ENCODE measurements at regions not wholly inside any gene's neighbourhood (a gene's known extent, or its start where the extent isn't known, plus 50 kb on each side); places are given as distances from the start of the nearest gene placed in this dataset.
"Not testable (repeated sequence)": the region's sequence is repeated elsewhere in the genome, so short reads cannot be mapped to it uniquely, and the experiment has no call there.

GRCh38 chr5:167425161-167425560 is 866.3 kb upstream of the WWC1 start:
- no peak overlapping the region for H3K4me2 ChIP-seq (ENCODE audit: low read length)
- H3K9me3 ChIP-seq (replicated peaks; ENCODE audit: low read length) = no peaks in the 10 kb centered on the region
- no peaks in the 10 kb centered on the region for H3K36me3 ChIP-seq (ENCODE audit: insufficient read depth, low read length)
- no peak overlapping the region for H3K9ac ChIP-seq (ENCODE audit: low read depth, low read length)
- H3K27me3 ChIP-seq (ENCODE audit: control insufficient read depth, insufficient read depth, low read length) = peaks cover 3% of the 10 kb centered on the region
- no peak overlapping the region for H3K4me3 ChIP-seq (ENCODE audit: low read length)
- no peaks in the 10 kb centered on the region for H3K4me1 ChIP-seq (ENCODE audit: control insufficient read depth, insufficient read depth, low read length)

GRCh38 chr5:167426501-167426900 is 864.9 kb upstream of the WWC1 start:
- no peaks in the 10 kb centered on the region for H3K36me3 ChIP-seq (ENCODE audit: insufficient read depth, low read length)
- H3K4me3 ChIP-seq (ENCODE audit: low read length) = no peak overlapping the region
- no peaks in the 10 kb centered on the region for H3K4me1 ChIP-seq (ENCODE audit: control insufficient read depth, insufficient read depth, low read length)
- H3K9me3 ChIP-seq (replicated peaks; ENCODE audit: low read length) = no peaks in the 10 kb centered on the region
- H3K4me2 ChIP-seq (ENCODE audit: low read length) = no peak overlapping the region
- H3K27me3 ChIP-seq (ENCODE audit: control insufficient read depth, insufficient read depth, low read length) = peaks cover 3% of the 10 kb centered on the region
- no peak overlapping the region for H3K9ac ChIP-seq (ENCODE audit: low read depth, low read length)

- H3K4me1 ChIP-seq (ENCODE audit: control insufficient read depth, insufficient read depth, low read length); H3K4me2 ChIP-seq (ENCODE audit: low read length); H3K9ac ChIP-seq (ENCODE audit: low read depth, low read length); H3K36me3 ChIP-seq (ENCODE audit: insufficient read depth, low read length); H3K9me3 ChIP-seq (replicated peaks; ENCODE audit: low read length); H3K4me3 ChIP-seq (ENCODE audit: low read length); H3K27me3 ChIP-seq (ENCODE audit: control insufficient read depth, insufficient read depth, low read length): not testable (repeated sequence)
These were observed 863.8 kb upstream of the WWC1 start for GRCh38 chr5:167427641-167428040.

- no peaks in the 10 kb centered on the region for H3K36me3 ChIP-seq (ENCODE audit: insufficient read depth, low read length)
- no peak overlapping the region for H3K4me3 ChIP-seq (ENCODE audit: low read length)
- no peaks in the 10 kb centered on the region for H3K27me3 ChIP-seq (ENCODE audit: control insufficient read depth, insufficient read depth, low read length)
- no peak overlapping the region for H3K9ac ChIP-seq (ENCODE audit: low read depth, low read length)
- H3K4me2 ChIP-seq (ENCODE audit: low read length) = no peak overlapping the region
- no peaks in the 10 kb centered on the region for H3K4me1 ChIP-seq (ENCODE audit: control insufficient read depth, insufficient read depth, low read length)
- H3K9me3 ChIP-seq (replicated peaks; ENCODE audit: low read length) = no peaks in the 10 kb centered on the region
These were observed 850.6 kb upstream of the WWC1 start for GRCh38 chr5:167440846-167441245.

GRCh38 chr5:167442922-167443321 is 848.5 kb upstream of the WWC1 start:
- no peak overlapping the region for H3K9ac ChIP-seq (ENCODE audit: low read depth, low read length)
- no peaks in the 10 kb centered on the region for H3K27me3 ChIP-seq (ENCODE audit: control insufficient read depth, insufficient read depth, low read length)

GRCh38 chr5:167447466-167448375 is 843.7 kb upstream of the WWC1 start:
- H3K9ac ChIP-seq (ENCODE audit: low read depth, low read length) = no peak overlapping the region
- H3K4me2 ChIP-seq (ENCODE audit: low read length) = no peak overlapping the region
- no peaks in the 10 kb centered on the region for H3K27me3 ChIP-seq (ENCODE audit: control insufficient read depth, insufficient read depth, low read length)
- no peaks in the 10 kb centered on the region for H3K9me3 ChIP-seq (replicated peaks; ENCODE audit: low read length)
- H3K36me3 ChIP-seq (ENCODE audit: insufficient read depth, low read length) = no peaks in the 10 kb centered on the region
- H3K4me3 ChIP-seq (ENCODE audit: low read length) = no peak overlapping the region
- H3K4me1 ChIP-seq (ENCODE audit: control insufficient read depth, insufficient read depth, low read length) = no peaks in the 10 kb centered on the region

More at GRCh38 chr5:167442922-167443321, 848.5 kb upstream of the WWC1 start:
- no peaks in the 10 kb centered on the region for H3K36me3 ChIP-seq (ENCODE audit: insufficient read depth, low read length)
- no peak overlapping the region for H3K4me2 ChIP-seq (ENCODE audit: low read length)
- H3K9me3 ChIP-seq (replicated peaks; ENCODE audit: low read length) = no peaks in the 10 kb centered on the region
- H3K4me3 ChIP-seq (ENCODE audit: low read length) = no peak overlapping the region
- no peaks in the 10 kb centered on the region for H3K4me1 ChIP-seq (ENCODE audit: control insufficient read depth, insufficient read depth, low read length)

- H3K4me2 ChIP-seq (ENCODE audit: low read length) = no peak overlapping the region
- H3K4me3 ChIP-seq (ENCODE audit: low read length) = no peak overlapping the region
- no peaks in the 10 kb centered on the region for H3K4me1 ChIP-seq (ENCODE audit: control insufficient read depth, insufficient read depth, low read length)
- no peaks in the 10 kb centered on the region for H3K27me3 ChIP-seq (ENCODE audit: control insufficient read depth, insufficient read depth, low read length)
- no peaks in the 10 kb centered on the region for H3K36me3 ChIP-seq (ENCODE audit: insufficient read depth, low read length)
- no peaks in the 10 kb centered on the region for H3K9me3 ChIP-seq (replicated peaks; ENCODE audit: low read length)
- H3K9ac ChIP-seq (ENCODE audit: low read depth, low read length) = no peak overlapping the region
These were observed 843.1 kb upstream of the WWC1 start for GRCh38 chr5:167448376-167448775.

GRCh38 chr5:167451076-167451475 is 840.4 kb upstream of the WWC1 start:
- Histone ChIP-seq H3K4me1 (ENCODE audit: control insufficient read depth, insufficient read depth, low read length) (no peaks in the 10 kb centered on the region), H3K9ac (ENCODE audit: low read depth, low read length) (no peak overlapping the region), H3K4me2 (ENCODE audit: low read length) (no peak overlapping the region), H3K36me3 (ENCODE audit: insufficient read depth, low read length) (no peaks in the 10 kb centered on the region), H3K27me3 (ENCODE audit: control insufficient read depth, insufficient read depth, low read length) (no peaks in the 10 kb centered on the region), H3K9me3 (replicated peaks; ENCODE audit: low read length) (no peaks in the 10 kb centered on the region), H3K4me3 (ENCODE audit: low read length) (no peak overlapping the region)

GRCh38 chr5:167452136-167452535 is 839.3 kb upstream of the WWC1 start:
- no peak overlapping the region for H3K9ac ChIP-seq (ENCODE audit: low read depth, low read length)
- no peak overlapping the region for H3K4me3 ChIP-seq (ENCODE audit: low read length)
- no peaks in the 10 kb centered on the region for H3K4me1 ChIP-seq (ENCODE audit: control insufficient read depth, insufficient read depth, low read length)
- no peaks in the 10 kb centered on the region for H3K27me3 ChIP-seq (ENCODE audit: control insufficient read depth, insufficient read depth, low read length)
- no peaks in the 10 kb centered on the region for H3K36me3 ChIP-seq (ENCODE audit: insufficient read depth, low read length)
- H3K9me3 ChIP-seq (replicated peaks; ENCODE audit: low read length) = no peaks in the 10 kb centered on the region
- H3K4me2 ChIP-seq (ENCODE audit: low read length) = no peak overlapping the region

- H3K4me1 ChIP-seq (ENCODE audit: control insufficient read depth, insufficient read depth, low read length) = no peaks in the 10 kb centered on the region
- H3K9ac ChIP-seq (ENCODE audit: low read depth, low read length) = no peak overlapping the region
- H3K36me3 ChIP-seq (ENCODE audit: insufficient read depth, low read length) = no peaks in the 10 kb centered on the region
- H3K27me3 ChIP-seq (ENCODE audit: control insufficient read depth, insufficient read depth, low read length) = no peaks in the 10 kb centered on the region
- H3K4me2 ChIP-seq (ENCODE audit: low read length) = no peak overlapping the region
- no peak overlapping the region for H3K4me3 ChIP-seq (ENCODE audit: low read length)
- H3K9me3 ChIP-seq (replicated peaks; ENCODE audit: low read length) = no peaks in the 10 kb centered on the region
These were observed 838.0 kb upstream of the WWC1 start for GRCh38 chr5:167453246-167454030.

GRCh38 chr5:167458412-167458811 is 833.0 kb upstream of the WWC1 start:
- Histone ChIP-seq H3K4me1 (ENCODE audit: control insufficient read depth, insufficient read depth, low read length) (no peaks in the 10 kb centered on the region), H3K36me3 (ENCODE audit: insufficient read depth, low read length) (no peaks in the 10 kb centered on the region), H3K9ac (ENCODE audit: low read depth, low read length) (no peak overlapping the region), H3K9me3 (replicated peaks; ENCODE audit: low read length) (no peaks in the 10 kb centered on the region), H3K4me3 (ENCODE audit: low read length) (no peak overlapping the region), H3K4me2 (ENCODE audit: low read length) (no peak overlapping the region), H3K27me3 (ENCODE audit: control insufficient read depth, insufficient read depth, low read length) (no peaks in the 10 kb centered on the region)
